ENCODE measurements at regions not wholly inside any gene's neighbourhood (a gene's known extent, or its start where the extent isn't known, plus 50 kb on each side); places are given as distances from the start of the nearest gene placed in this dataset.

GRCh38 chr15:36208868-36209582 lies 370.4 kb upstream of the CDIN1 start:
- DNase-seq = no peak

- no peak for DNase-seq
Measured at GRCh38 chr15:36210426-36210825, 369.0 kb upstream of the CDIN1 start.

- no peak for DNase-seq
Measured at GRCh38 chr15:36218322-36218721, 361.1 kb upstream of the CDIN1 start.

- DNase-seq = no peak
Measured at GRCh38 chr15:36218991-36219390, 360.4 kb upstream of the CDIN1 start.

- DNase-seq = no peak
Measured at GRCh38 chr15:36221992-36222391, 357.4 kb upstream of the CDIN1 start.

- no peak for DNase-seq
Measured at GRCh38 chr15:36230776-36231175, 348.6 kb upstream of the CDIN1 start.

- DNase-seq = no peak
Measured at GRCh38 chr15:36232491-36232890, 346.9 kb upstream of the CDIN1 start.

GRCh38 chr15:36234743-36235142 lies 344.7 kb upstream of the CDIN1 start:
- DNase-seq = no peak

- no peak for DNase-seq
Measured at GRCh38 chr15:36235173-36235572, 344.3 kb upstream of the CDIN1 start.

- DNase-seq = no peak
Measured at GRCh38 chr15:36239509-36239908, 339.9 kb upstream of the CDIN1 start.

GRCh38 chr15:36251450-36251849 lies 328.0 kb upstream of the CDIN1 start:
- DNase-seq = no peak

- no peak for DNase-seq
Measured at GRCh38 chr15:36252146-36252711, 327.2 kb upstream of the CDIN1 start.

- no peak for DNase-seq
Measured at GRCh38 chr15:36254426-36254825, 325.0 kb upstream of the CDIN1 start.

- no peak for DNase-seq
Measured at GRCh38 chr15:36256404-36256807, 323.0 kb upstream of the CDIN1 start.

- no peak for DNase-seq
Measured at GRCh38 chr15:36263666-36264065, 315.8 kb upstream of the CDIN1 start.

- no peak for DNase-seq
Measured at GRCh38 chr15:36265422-36265821, 314.0 kb upstream of the CDIN1 start.

GRCh38 chr15:36271048-36271447 lies 308.4 kb upstream of the CDIN1 start:
- peak in 1 of 2 experiments; percentile 44 for DNase-seq

GRCh38 chr15:36275656-36276055 lies 303.8 kb upstream of the CDIN1 start:
- DNase-seq = no peak

GRCh38 chr15:36278219-36278618 lies 301.2 kb upstream of the CDIN1 start:
- DNase-seq = peak; percentile 0 to 53

GRCh38 chr15:36282821-36283220 lies 296.6 kb upstream of the CDIN1 start:
- no peak for DNase-seq

GRCh38 chr15:36284911-36285310 lies 294.5 kb upstream of the CDIN1 start:
- no peak for DNase-seq

GRCh38 chr15:36291501-36291900 lies 287.9 kb upstream of the CDIN1 start:
- DNase-seq = peak in 1 of 2 experiments; percentile 55

GRCh38 chr15:36294359-36294758 lies 285.1 kb upstream of the CDIN1 start:
- DNase-seq = peak; percentile 19 to 68

- DNase-seq = no peak
Measured at GRCh38 chr15:36301947-36302346, 277.5 kb upstream of the CDIN1 start.

GRCh38 chr15:36313021-36313420 lies 266.4 kb upstream of the CDIN1 start:
- DNase-seq = no peak
